KG1 (cell line): ENCODE measurements at regions not wholly inside any gene's neighbourhood (a gene's known extent, or its start where the extent isn't known, plus 50 kb on each side); places are given as distances from the start of the nearest gene placed in this dataset.

Experiments
- DNase-seq: peaks from one replicate; lab custom pipeline; 2025; lab: John Stamatoyannopoulos, UW

DNA sequence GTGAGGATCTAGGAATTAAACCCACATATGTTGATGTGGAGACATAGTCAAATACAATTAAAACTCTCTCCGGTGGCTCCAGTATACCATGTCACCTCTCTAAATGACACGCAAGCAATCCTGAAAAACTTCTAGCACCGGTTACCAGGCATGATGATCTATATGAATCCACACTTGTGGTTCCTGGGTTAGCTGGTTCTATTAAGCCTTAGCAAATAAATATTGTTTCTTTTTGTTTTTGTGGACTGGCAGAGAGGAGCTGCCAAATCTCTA, 104.8 kb downstream of the SEC61B start:
- no peak for DNase-seq

DNA sequence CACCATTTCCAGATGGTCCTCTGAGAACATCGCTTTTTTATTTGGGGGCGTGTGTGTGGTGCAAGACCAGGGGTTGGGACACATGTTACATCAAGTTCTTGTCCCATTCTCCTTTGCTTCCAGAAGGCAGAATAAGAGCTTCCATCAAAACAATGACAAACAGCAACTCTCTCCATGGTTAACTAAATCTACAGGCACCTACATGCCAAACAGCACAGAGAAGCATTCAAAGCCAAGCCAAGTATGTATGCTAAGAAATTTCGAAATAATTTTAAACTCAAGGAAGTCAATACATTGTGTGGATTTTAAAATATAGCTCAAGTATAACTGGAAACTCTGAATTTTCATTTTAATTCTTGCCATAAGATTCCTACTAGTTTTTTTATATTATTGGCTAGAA, 105.6 kb downstream of the SEC61B start:
- no peak for DNase-seq

DNA sequence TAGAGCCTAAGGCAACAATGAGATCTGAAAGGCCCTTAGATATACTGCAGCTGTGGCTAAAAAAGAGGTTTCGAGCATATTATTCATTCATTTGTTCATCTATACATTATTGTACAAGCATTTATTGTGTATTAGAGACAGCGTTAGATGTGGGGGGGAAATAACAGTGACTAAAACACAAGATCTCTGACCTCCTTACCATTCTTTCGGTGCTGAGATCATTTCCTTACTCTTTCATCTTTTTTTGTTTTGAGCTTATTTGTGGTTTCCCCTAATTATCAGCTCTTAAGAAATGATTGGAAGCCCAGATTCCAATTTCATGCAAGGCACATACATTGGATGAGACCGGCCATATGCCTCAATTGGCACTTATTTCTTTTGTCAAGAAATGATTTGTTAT, 113.2 kb downstream of the SEC61B start:
- DNase-seq: no peak

DNA sequence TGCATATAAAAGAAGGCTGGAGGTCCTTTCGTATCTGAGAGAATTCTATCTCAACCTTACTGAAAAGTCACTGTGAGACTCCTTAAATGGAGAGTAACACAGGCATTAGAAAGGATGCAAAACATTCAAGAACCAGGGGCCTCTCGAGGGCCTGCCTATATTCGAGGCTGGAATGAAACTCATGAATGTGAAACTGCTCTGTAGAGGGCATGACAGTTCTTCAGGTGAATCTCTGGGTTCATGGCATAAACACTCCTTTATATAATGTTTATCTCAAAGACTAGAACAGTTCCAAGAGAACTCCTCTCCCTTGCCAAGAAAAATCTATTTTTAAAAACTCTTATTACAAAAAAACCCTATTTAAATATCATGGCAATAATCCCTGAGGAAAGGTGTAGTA, 113.9 kb downstream of the SEC61B start:
- no peak for DNase-seq

DNA sequence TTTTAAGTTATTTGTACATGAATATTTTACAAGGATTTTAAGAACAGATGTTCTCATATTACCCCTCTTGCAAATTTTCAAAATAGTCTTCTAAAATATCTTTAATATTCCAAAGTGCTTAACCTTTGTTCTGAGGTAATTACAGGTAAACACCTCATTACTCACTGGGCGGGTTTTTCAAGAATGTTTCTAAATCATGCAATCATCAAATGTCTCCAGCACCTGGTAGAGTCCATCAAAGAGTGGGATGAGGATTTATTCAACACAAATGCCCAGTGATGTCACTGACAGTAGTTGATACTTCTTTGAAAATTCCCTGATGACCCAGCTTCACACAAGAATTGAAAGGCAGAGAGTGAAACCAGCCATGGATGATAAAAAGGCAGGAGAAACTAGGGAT, 114.4 kb downstream of the SEC61B start:
- no peak for DNase-seq

DNA sequence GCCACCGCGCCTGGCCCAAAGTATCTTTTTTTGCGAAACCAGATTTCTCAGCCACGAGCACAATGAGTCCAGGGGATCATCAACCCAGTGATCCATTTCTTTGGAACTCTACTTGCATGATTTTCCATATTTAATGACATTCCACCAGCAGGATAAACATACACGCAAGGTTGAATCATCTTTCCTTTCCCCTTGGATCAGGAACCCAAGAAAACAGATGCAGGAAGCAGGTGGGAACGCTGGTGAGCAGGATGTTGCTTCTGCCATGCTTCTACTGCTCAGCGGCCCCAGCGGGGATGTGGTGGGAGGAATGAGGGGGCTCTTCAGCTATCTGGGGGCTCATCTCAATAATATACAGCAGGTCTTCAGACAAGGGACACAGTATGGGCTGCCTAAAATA, 118.2 kb downstream of the SEC61B start:
- no peak for DNase-seq

DNA sequence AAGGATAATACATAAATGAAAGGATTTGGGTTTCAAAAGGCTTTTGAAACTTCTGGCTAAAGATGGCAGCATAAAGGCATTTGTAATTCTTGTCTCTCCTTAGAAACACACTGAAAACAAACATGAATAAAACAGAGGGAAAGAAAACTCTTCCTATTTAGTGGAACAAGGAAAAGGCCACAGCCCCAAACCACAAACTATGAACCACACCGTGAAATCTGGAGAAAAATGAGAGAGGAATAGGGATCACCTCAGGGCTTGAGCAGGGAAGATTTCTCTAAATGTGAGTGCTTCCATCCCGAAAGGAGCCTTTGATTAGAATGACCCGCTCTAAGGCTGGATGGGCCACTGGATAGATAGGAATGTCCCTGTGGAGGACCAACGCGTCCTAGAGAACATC, 119.6 kb downstream of the SEC61B start:
- DNase-seq: no peak

DNA sequence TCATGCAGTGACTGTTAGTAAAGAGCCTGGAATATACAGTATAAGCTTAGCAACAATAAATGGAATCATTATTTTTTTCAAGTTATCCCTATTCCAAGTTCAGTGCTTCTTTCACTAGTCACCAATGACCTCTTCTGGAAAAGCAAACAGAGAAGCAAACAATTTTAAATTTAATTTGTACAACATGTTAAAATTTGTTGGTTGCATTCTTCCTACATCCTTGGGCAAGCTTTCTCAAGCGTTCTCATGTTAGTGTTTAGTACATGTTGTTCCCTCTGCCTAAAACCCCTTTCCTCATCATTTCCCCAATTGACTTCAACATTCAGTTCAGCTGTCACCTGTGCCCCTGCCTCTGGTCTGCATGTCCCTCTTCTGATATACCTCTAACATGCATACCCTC, 123.4 kb downstream of the SEC61B start:
- DNase-seq: no peak

DNA sequence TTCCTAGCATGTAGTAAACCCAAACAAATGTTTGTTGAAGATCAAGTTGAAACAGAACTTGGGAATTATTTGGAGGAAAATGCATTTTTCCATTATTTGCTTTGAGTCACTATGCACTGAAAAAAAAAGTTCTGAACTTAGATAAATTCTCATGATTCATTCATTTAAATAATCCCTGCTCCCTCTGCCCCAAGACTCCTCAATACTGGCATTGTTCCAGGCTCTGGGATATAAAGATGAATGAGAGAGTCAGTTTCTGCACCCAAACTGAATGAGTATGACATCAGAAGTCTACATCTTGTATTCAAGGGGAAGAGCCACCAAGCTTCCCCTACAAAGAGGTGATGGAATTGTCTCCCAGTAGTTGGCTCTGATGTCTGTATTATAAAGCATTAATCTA, 123.9 kb downstream of the SEC61B start:
- no peak for DNase-seq

DNA sequence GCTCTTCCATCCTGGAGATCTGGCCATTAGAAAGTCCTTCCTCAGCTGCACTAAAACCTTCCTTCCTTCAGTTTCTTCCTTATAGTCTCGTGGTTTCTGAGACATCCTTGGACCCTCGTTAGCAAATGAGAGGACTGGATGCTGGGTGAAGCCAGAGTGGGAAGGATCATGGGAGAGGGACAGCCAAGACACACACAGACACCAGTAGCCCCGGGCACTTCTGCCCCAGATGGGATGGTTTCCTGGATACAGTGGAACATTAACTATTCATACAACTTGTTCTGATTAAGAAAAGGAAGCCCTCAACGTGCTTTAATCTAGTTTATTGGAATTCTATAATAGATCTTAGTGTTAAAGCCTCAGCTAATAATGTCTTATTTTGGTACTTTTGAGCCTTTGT, 125.5 kb downstream of the SEC61B start:
- DNase-seq: no peak

DNA sequence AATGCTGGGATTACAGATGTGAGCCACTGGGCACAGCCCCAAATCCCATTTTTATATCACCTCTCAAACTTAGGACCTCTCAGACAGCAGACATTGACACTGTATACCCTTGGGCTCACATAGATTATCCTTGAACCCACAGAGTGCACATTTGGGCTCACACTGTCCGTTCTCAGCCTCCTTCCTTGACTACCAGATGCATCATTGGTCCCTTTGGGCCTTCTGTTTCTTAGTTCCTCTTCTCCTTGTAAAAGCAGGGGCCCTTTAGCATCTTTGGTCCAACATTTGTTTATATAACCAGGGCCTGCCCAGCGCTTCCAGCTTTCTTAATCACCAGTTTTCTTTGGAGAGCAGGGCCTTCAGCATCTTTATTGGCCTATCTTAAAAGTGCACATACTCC, 126.2 kb downstream of the SEC61B start:
- DNase-seq: no peak

DNA sequence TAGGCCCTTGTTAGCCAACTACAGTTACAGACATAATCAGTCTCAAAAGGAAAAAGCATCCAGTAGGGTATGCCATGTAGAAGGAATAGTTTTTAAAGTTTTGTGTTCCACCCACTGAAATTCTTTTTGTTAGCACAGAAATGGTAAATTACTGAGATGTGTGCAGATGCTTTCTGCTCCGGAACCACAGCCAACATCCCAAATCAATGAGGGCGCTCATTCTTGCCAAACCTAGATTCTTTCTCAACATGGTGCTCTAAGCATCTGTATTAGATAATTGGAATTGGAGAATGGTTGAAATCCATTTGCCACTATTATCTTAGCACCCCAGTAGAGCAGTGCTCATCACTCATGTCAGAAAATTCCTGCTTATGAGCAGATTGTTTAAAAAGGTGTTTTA, 127.8 kb downstream of the SEC61B start:
- DNase-seq: no peak

DNA sequence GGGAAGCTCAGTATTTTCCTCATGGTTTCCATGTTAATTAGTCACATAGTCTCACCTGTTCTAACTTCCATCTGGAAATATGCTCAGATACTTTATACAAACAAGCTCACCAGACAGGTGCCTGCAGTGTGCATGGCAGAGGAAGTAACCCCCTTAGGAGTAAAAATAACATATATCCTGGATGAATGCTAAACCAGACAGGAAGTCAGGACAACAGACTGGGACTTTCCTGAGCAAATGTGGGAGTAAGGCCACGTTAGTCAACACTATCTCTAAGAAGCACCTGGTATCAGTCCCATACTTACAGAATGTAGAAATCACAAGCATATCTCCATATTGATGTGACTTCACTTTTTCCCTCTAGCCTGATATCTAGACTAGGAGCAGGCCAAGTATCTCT, 128.4 kb downstream of the SEC61B start:
- no peak for DNase-seq

DNA sequence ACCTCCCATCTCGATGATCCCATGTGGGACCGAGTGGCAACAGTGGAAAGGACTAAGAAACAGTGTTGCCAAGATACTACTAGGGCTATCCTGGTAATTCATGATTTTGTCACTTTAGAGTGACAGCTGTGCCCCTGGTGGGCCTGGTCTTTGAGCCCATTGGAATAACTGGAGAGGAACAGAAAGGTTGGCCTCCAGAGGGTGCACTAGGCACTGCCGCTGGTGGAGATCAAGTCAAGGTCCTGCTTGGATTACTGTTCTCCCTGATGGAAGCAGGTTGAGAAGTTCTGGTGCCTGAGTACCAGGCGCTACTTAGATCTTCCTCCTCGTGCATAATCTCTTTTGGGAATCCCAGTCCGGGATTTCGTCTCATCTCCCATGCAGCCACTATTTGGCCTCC, 129.6 kb downstream of the SEC61B start:
- DNase-seq: no peak

DNA sequence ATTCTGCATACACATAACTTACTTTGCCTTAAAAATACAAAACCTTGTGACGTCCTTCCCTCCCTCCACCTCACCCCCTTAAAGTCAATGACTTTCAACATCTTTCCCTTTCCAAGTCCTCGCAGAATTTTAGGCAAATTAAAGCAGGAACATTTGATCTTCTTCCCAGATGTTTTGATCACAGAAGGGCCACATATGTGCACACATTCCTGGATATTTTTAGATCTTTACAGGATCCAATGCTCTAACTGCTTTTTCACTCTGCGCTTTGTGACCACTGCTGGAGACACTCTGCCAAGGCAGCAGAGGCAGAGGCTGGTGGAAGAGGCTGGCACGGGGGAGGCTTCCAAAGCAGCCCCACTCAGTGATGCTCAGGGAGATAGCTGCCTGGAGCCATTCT, 130.7 kb downstream of the SEC61B start:
- no peak for DNase-seq

DNA sequence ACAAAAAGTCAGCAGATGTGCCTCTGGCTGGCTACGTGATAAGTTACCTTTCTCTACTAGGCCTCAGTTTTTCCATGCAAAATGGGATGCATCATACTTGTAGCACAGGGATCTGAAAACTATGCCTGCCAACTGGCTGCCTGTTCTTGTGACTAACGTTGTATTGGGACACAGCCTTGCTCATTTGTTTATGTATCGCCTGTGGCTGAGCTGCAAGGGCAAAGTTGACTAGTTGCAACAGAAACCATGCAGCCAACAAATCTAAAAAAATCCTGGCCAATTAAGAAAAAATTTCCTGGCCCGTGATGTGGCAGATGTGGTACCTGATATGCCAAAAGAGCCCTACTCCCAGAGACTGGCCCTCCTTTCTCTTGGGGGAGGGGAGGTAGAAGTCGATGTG, 131.3 kb downstream of the SEC61B start:
- DNase-seq: no peak

DNA sequence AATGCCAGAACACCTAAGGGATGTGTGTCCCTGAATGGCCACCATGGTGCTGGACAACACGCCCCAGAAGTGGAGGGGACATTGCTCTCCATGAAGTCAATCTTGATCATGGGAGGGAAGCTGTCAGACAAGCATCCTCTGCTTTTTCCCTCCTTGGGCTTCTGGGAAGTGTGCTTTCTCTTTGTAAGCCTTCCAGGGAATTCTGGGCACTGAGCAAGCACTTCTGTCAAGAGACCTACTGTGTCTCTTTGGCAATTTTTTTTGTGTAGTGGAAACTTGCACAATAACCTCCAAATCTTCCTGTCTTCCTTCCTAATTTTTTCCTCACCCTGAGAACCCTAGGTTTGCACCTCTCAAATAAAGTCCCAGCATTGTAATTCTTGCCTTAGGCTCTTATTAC, 132.0 kb downstream of the SEC61B start:
- no peak for DNase-seq

DNA sequence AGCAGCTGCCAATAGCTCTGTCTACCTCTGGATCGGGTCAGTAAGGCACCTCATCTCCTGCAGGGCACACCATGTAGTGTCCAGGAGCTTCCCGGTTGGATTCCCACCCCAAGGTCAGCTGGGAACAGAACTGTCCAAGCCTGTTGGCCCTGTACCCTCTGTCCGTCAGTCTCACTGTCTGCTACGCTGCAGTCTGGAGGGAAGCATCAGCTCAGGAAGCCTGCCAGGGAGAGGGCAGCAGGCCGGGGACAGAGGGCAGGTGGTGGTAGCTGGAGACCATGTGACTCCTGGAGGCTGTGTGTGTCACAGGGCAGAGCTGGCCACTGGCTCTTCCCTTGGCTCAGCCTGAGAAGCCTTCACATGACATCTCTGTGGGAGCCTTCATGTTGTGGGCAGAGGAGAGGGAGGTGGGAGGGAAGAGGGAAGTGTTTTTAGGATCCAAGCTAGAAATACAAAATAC, 134.5 kb downstream of the SEC61B start:
- no peak for DNase-seq

DNA sequence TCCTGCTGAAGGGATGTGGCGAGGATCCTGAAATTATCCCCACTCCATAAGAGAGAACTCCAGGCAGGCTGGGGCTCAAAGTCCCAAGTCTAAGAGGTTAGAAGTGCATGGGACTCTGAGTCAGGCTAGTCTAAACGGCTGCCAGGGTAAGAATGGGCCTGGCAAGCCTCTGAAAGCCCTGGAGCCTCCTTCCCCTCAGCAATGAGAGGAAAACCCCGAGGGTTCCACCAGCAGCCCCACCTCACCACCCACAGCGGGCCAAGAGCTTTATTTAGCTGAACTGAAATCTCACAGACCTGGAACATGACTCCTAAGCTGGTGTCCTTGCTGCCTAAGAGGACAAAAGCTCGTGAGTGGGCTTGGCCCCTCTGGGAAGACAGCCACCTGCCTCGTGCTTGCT, 135.5 kb downstream of the SEC61B start:
- DNase-seq: no peak

DNA sequence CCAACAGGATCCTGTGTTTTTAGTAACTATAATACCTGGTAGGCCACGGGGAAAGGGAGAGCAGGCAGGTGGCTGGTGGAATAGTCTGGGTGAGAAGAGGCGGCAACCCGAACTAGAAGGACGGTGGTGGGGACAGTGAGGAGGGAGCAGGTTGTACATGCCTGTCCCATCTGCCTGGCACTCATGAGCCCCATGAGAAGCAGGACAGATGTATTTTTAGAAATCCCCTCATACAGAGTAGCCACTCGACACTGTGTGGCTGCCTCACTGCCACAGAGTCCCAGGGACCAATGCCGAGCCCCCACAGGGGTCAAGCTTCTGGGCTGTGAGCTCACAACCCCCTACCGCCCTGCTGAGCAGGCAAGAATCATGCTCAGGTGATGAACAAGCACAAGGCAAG, 136.6 kb downstream of the SEC61B start:
- no peak for DNase-seq

DNA sequence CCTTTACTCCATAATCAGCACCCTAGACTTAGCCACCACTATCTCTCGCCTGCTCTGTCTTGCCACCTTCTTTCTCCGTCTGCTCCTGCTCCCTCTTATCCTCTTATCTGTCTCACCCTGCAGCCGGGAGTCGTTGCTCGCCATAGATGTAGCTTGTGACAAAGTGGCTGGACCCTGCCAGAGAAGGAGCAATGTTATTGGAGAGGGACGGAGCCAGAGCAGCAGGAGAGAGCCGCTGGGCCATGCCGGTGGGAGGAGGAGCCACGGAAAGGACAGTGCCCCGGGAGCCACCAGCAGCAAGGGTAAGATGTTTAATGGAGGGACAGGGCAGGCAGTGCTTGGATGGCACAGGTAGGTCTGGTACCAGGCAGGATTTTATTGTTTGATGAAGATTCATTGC, 137.3 kb downstream of the SEC61B start:
- no peak for DNase-seq

DNA sequence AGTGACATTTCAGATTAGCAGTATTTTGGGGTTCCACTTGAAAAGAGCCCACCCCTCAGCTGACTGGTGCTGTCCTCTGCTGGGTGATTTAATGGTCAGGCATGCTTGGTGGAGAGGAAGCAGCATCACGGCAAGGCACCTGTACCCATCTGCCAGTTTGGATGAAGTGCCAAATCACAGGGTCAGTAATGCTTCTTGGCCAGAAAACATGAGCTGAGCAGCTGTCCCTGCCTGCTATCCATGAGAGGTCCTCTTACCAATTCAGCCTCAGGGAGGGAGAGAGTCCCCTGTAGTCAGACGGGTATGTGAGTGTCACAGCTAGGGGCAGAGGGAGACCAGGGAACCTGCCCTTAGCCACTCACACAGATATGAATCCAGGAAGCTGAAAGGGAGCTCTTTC, 137.9 kb downstream of the SEC61B start:
- no peak for DNase-seq

DNA sequence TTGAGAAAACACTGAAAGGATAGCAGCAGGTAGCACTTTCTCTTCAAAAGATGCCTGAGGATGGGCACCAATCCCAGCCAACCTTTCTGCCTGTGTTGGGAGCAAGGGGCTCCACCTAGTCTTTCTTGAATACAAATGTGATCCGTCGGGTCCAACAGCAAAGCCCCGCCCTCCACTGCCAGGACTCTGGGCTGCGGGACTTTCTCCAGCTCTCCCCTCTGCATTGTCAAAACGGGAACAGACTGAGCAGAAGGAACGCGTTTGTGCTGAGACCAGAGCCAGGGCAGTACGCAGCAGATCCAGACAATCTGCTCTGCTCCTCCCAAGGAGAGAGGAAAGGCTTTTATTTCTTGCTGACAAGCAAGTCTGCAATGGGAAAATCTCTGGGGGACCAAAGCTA, 139.7 kb downstream of the SEC61B start:
- DNase-seq: no peak

DNA sequence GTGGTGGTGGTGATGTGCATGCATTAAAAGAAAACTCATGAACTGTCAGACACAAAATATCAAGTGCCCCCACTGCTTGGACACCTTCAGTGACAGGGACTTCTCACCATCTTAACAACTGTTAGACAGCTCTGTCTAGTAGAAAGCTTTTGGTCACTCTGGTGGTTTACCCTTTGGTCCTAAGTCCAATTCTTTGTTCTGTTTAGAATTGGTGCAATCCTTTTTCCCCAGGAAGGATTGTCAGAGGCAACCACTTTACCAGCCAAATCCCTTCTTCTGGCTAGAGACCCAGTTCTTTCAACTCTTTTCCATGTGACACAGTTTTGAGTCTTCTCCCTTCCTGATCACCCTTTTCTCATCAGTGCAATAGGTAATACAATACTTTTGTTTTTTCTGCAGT, 140.2 kb downstream of the SEC61B start:
- no peak for DNase-seq

DNA sequence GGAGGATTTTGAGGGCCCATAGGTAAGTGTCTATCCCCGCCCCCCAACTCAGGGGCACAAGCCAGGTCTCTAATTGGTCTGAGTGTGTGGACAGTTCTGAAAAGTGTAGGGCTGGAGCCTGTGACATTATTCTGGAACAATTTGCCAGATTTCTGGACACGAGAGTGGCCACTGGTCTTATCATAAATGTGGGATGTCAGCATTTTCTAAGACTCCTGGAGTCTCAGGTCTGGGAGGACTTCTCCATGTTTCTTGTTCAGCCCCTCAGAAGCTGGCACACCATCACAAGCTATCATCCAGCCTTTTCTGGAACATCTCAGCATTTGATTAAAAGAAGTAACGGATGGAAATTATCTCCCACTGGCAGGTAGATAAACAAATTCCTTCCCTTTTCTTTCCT, 141.4 kb downstream of the SEC61B start:
- DNase-seq: no peak
